ENCODE measurements at regions not wholly inside any gene's neighbourhood (a gene's known extent, or its start where the extent isn't known, plus 50 kb on each side); places are given as distances from the start of the nearest gene placed in this dataset.
A peak's percentile ranks its signal among the peaks of the same experiment; 100 is the strongest.

DNA sequence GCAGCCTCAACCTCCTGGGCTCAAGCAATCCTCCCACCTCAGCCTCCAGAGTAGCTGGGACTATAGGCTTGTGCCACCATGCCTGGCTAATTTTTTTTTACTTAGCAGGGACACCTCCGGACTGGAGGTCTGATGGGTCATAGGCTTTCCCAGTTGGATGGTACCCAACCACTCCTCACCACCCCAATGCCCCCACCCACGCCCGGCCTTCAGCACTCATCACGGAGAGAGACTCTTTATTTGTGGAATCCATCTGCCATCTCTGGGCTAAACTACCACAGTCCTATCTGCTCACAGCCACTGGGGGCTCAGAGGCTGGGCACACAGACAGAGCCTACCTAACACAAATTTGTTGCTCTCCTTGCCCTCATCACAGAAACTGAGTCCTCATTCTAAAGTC is 58.3 kb upstream of the STXBP1 start:
- Mint-ChIP-seq H3K9me3 (no peaks in the 10 kb centered on the region), H3K4me3 (no peak overlapping the region), H3K27me3 (no peaks in the 10 kb centered on the region), H3K27ac (no peak overlapping the region), H3K4me1 (peaks cover 45% of the 10 kb centered on the region)
- DNase-seq (no peak), ATAC-seq (no peak)

DNA sequence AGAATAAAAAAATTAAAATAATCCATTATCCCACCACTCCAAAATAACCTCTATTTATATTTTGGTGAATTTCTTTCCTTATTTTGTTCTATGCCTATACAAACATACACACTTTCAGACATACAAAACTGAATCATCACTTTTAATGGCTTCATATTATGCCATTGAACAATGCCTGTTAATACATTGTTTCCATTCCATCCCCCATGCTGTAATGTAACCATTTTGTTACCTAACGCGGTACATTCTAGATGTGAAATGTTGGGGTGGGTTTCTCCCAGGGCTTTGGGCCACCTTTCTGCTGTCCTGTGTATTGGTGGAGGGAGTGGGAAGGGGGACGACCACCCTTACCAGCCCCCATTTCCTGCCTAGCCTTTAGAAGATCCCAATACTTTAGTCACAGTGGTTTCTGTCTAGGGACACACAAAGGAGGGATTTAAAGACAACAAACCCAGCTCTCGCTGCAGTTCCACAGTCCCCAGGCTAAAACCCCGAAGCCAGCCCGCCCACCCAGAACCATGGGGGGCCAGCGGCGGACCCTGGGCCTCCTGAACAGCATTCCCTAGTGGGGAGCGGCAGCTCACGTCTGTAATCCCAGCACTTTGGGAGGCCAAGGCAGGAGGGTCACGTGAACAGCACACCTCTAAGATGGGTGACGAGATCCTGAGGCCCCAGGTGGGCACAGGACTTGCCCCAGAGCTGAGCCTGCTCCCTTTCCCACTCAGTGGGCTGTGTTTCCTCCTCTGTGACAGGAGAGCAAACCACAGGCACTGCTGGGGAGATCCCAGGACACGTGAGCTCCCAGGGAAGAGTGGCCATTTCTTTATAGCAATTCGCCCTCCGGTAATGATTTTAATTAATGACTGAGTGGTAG is 56.9 kb upstream of the STXBP1 start:
- H3K9me3 Mint-ChIP-seq, result no peaks in the 10 kb centered on the region
- peak overlapping the region; percentile 40 to 78 for H3K4me3 Mint-ChIP-seq
- H3K27ac Mint-ChIP-seq, result peak overlapping the region; percentile 85 to 86
- H3K4me1 Mint-ChIP-seq, result peaks cover 51% of the 10 kb centered on the region
- DNase-seq (no peak), ATAC-seq (no peak)
- H3K27me3 Mint-ChIP-seq, result no peaks in the 10 kb centered on the region

GRCh38 chr9:127555840-127556820 is 55.9 kb upstream of the STXBP1 start:
- Mint-ChIP-seq H3K4me1 (peaks cover 54% of the 10 kb centered on the region), H3K9me3 (no peaks in the 10 kb centered on the region), H3K27me3 (no peaks in the 10 kb centered on the region), H3K27ac (peak overlapping the region; percentile 85 to 86), H3K4me3 (peak overlapping the region; percentile 40 to 78)
- ATAC-seq (peak; percentile 86), DNase-seq (peak; percentile 39 to 73)

GRCh38 chr9:127556871-127557270 is 55.2 kb upstream of the STXBP1 start:
- DNase-seq (no peak), ATAC-seq (no peak)
- Mint-ChIP-seq H3K4me3 (peak overlapping the region; percentile 19 to 78), H3K4me1 (peaks cover 61% of the 10 kb centered on the region), H3K27me3 (no peaks in the 10 kb centered on the region), H3K27ac (peak overlapping the region; percentile 25 to 88), H3K9me3 (no peaks in the 10 kb centered on the region)

DNA sequence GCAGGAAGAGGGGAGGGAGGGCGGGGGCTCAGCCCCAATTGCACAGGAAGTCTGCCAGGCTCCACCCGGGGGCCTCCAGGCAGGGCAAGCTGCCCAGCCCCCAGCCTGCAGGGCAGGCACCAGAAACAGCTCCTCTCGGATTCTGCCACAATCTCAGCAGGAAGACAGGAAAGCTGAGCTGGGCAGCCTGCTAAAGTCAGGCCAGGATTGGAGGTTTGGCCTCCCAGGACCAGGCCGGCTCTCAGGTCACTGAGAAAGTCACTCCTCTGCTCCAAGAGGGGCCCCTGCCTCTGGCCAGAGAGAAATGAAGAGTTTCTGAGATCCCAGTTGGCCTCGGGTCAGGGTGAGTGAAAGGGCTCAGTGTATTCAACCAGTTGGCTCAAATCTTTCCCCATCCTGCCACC is 54.6 kb upstream of the STXBP1 start:
- peak overlapping the region; percentile 25 to 54 for H3K27ac Mint-ChIP-seq
- ATAC-seq (no peak), DNase-seq (no peak)
- H3K9me3 Mint-ChIP-seq, result no peaks in the 10 kb centered on the region
- peaks cover 66% of the 10 kb centered on the region for H3K4me1 Mint-ChIP-seq
- H3K27me3 Mint-ChIP-seq, result no peaks in the 10 kb centered on the region
- peak overlapping the region; percentile 19 to 78 for H3K4me3 Mint-ChIP-seq

- Mint-ChIP-seq H3K9me3 (no peaks in the 10 kb centered on the region), H3K27ac (peak overlapping the region in 1 of 2 donors; percentile 54), H3K4me3 (peak overlapping the region in 1 of 2 donors; percentile 78), H3K27me3 (no peaks in the 10 kb centered on the region), H3K4me1 (peaks cover 66% of the 10 kb centered on the region)
- DNase-seq (no peak), ATAC-seq (no peak)
These were observed 54.0 kb upstream of the STXBP1 start for GRCh38 chr9:127557998-127558546.

DNA sequence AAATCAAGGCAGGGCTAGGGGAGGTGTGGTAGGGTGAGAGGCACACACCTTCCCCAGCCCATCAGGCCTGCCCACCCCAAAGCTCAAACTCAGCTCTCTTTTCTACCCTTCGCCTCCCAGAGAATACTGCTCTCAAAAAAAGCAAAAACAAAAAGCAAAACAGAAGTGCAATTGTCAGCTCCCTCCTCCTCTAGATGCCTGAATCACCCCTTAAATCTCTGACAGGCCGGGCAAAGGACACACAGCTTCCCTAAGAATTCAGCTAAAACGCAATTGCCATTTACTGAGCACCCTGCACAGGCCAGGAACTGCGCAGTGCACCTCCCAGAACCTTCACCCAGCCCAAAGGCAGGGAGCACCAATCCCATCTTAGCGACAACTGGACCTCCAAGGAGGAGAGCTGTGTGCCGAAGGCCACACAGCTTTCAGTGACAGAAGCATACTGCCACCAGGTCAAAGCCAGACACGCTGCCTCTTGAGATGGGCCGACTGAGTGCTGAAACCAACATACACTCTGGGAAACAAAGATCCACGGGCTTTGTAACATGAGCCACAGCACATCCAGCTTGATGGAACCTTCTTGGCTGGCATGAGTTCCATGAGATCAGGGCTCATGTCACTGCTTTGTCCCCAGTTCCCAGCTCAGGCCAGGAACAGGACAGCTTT is 53.4 kb upstream of the STXBP1 start:
- Mint-ChIP-seq H3K27ac (peak overlapping the region in 1 of 2 donors; percentile 9), H3K4me3 (no peak overlapping the region), H3K27me3 (no peaks in the 10 kb centered on the region), H3K4me1 (peaks cover 66% of the 10 kb centered on the region), H3K9me3 (no peaks in the 10 kb centered on the region)
- DNase-seq (no peak), ATAC-seq (no peak)

- H3K27me3 Mint-ChIP-seq, result no peaks in the 10 kb centered on the region
- peaks cover 63% of the 10 kb centered on the region for H3K4me1 Mint-ChIP-seq
- ATAC-seq, result no peak
- no peak for DNase-seq
- H3K9me3 Mint-ChIP-seq, result no peaks in the 10 kb centered on the region
- no peak overlapping the region for H3K27ac Mint-ChIP-seq
- H3K4me3 Mint-ChIP-seq, result no peak overlapping the region
These were observed 52.8 kb upstream of the STXBP1 start for GRCh38 chr9:127559247-127559680.

DNA sequence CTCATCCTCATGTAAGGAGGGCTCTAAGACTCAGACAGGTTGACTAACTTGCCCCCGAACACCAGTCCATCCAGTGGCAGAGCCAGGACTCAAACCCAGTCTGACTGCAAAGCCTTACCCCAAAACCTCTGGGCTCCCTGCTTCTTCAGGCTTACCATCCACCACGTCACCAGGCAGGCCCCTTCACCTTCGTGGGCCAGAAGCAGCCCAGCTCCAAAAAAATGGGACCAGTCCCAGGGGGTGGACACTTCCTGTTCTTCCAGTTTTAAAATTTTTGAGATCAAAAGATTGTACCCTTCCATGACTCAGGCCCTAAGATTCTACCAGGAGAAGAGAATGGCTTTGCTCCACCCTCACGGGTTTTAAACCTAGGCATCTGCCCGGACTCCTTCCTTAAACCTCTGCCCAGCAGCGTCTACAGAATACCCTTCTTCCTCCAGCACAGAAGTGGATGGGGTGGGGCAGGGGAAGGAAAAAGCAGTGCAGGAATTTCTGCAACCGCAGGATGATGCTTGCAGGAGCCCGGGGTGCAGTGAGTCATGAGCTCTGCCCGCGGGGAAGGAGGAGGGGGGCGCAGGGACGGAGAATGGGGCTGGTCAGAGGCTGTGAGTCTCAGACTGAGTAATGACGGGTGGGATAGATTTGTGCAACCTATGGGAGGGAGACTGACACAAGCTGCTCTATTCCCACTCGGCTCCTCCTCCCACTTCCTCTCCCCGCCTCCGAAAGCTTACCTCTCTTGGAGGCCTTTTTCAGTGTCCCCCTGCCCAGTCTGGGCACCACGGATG is 50.4 kb upstream of the STXBP1 start:
- H3K9me3 Mint-ChIP-seq, result no peaks in the 10 kb centered on the region
- peak; percentile 25 for ATAC-seq
- no peaks in the 10 kb centered on the region for H3K27me3 Mint-ChIP-seq
- no peak overlapping the region for H3K4me3 Mint-ChIP-seq
- DNase-seq, result no peak
- H3K4me1 Mint-ChIP-seq, result peaks cover 42% of the 10 kb centered on the region
- peak overlapping the region in 1 of 2 donors; percentile 37 for H3K27ac Mint-ChIP-seq

Data from stimulated activated naive CD8-positive, alpha-beta T cell treated with anti-CD3 and anti-CD28 coated beads, Interleukin-15, amount 100 ng/mL, for 72 hours (primary cell).